Peyer's patch (tissue), 4 donors: ENCODE measurements at regions not wholly inside any gene's neighbourhood (a gene's known extent, or its start where the extent isn't known, plus 50 kb on each side); places are given as distances from the start of the nearest gene placed in this dataset.

Source experiments
- CTCF ChIP-seq, 6 experiments: fragments of 450-650 bp in 4 of 6; fragments of 200-600 bp in 2 of 6; sonication (generic) in 1 of 6; IDR thresholded peaks; one replicate each; pipeline ENCODE4 v1.5.1; 2017 to 2019; ENCODE audit warnings: antibody characterized with exemption in 6 of 6, mild to moderate bottlenecking in 3 of 6, moderate library complexity in 1 of 6
- POLR2A ChIP-seq, 2 donors: fragments of 450-650 bp; IDR thresholded peaks; one replicate each; pipeline ENCODE4 v1.5.1; 2017; ENCODE audit warnings: antibody characterized with exemption in 2 of 2, mild to moderate bottlenecking in 2 of 2, moderate library complexity in 2 of 2

DNA sequence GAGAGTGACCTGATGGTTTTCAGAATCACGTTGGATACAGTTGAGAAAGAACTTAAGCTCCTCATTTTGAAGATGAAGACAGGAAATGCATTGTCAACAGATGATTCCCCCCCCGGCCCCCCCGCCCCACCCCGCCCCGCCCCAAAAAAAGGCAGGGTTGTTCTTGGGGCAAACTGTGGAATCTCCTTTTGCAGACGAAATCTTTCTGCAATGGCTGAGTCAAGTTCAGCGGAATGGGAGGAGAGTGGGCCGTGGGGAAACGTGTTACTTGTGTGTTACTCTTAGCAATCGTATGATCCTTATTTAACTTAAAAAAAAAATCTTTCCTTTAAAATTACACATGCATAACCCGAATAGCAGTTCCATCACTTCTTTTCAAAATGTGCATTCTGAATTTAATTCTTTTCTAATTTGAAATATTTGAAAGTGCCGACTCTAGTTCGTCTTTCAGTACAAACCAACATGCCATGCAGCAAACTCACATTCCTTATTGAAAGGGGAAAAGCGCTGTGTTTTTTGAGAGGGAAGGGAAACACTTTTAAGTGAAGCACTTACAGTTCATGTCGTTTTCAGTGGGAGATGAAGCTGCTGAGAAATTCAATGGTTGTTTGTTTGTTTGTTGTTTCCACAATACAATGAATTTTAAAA lies 348.5 kb upstream of the ARGLU1 start:
- TF ChIP-seq CTCF (IDR thresholded peaks at IDR 0.05), result no peak
- no peak for TF ChIP-seq POLR2A (IDR thresholded peaks at IDR 0.05)
